ENCODE measurements at regions not wholly inside any gene's neighbourhood (a gene's known extent, or its start where the extent isn't known, plus 50 kb on each side); places are given as distances from the start of the nearest gene placed in this dataset.

- no peak for TF ChIP-seq CTCF (IDR thresholded peaks at IDR 0.05; ENCODE audit: low read length)
- no peak for TF ChIP-seq EZH2 (optimal IDR thresholded peaks at IDR 0.05; ENCODE audit: low read depth, low read length)
Observed at GRCh38 chrX:125826774-125827451, 339.2 kb downstream of the DCAF12L2 start.

Data from MM.1S (cell line).